SU-DHL-6 (cell line): ENCODE measurements at regions not wholly inside any gene's neighbourhood (a gene's known extent, or its start where the extent isn't known, plus 50 kb on each side); places are given as distances from the start of the nearest gene placed in this dataset.

Experiments used
- H2AFZ ChIP-seq: fragments of 200-600 bp; sonication (generic); 2 replicates; pipeline ENCODE4 v1.6.1; 2014; ENCODE audit warnings: low read depth, mild to moderate bottlenecking, moderate library complexity, mixed read lengths, antibody characterized with exemption, low read length; ENCODE audit not compliant: severe bottlenecking
- H3F3A ChIP-seq: fragments of 200-600 bp; shearing (Covaris generic); 2 replicates; pipeline ENCODE4 v1.6.0; 2016; ENCODE audit warnings: antibody characterized with exemption, mild to moderate bottlenecking; ENCODE audit not compliant: insufficient read depth
- H3K27ac ChIP-seq: fragments of 200-600 bp; sonication (generic); 2 replicates; pipeline ENCODE4 v1.5.1; 2016; ENCODE audit warnings: low read depth, mild to moderate bottlenecking, low read length, moderate library complexity, mixed read lengths
- H3K27me3 ChIP-seq: fragments of 200-600 bp; sonication (generic), shearing (Covaris generic); 2 replicates; pipeline ENCODE4 v1.6.0; 2014; ENCODE audit warnings: mild to moderate bottlenecking, low read length
- H3K36me3 ChIP-seq: fragments of 200-600 bp; sonication (generic); 2 replicates; pipeline ENCODE4 v1.6.1; 2014; ENCODE audit warnings: mild to moderate bottlenecking, low read length, mixed read lengths
- H3K4me2 ChIP-seq: fragments of 300-600, 200-600 bp; shearing (Covaris generic), sonication (generic); 2 replicates; pipeline ENCODE4 v1.6.0; 2014; ENCODE audit warnings: low read length, low read depth, mild to moderate bottlenecking; ENCODE audit not compliant: poor library complexity, severe bottlenecking
- H3K4me3 ChIP-seq: fragments of 200-600 bp; sonication (generic); 2 replicates; pipeline ENCODE4 v1.5.1; 2014; ENCODE audit warnings: antibody characterized with exemption, low read length, mild to moderate bottlenecking, mixed read lengths; ENCODE audit not compliant: insufficient read depth, poor library complexity, severe bottlenecking
- H3K79me2 ChIP-seq: fragments of 200-600 bp; sonication (generic); 2 replicates; pipeline ENCODE4 v1.6.1; 2014; ENCODE audit warnings: mild to moderate bottlenecking, low read length, moderate library complexity; ENCODE audit not compliant: insufficient read depth
- H3K9ac ChIP-seq: fragments of 200-600 bp; sonication (generic); 2 replicates; pipeline ENCODE4 v1.7.0; 2014; ENCODE audit warnings: mild to moderate bottlenecking, low read length
- H3K9me2 ChIP-seq: fragments of 200-600 bp; sonication (generic); replicated peaks from 2 replicates; pipeline ENCODE4 v1.6.1; 2014; ENCODE audit warnings: low read length; ENCODE audit not compliant: insufficient read depth
- H3K9me3 ChIP-seq: fragments of 200-600 bp; sonication (generic); 2 replicates; pipeline ENCODE4 v1.6.1; 2014; ENCODE audit warnings: low read length, mixed read lengths; ENCODE audit not compliant: insufficient read depth
- H4K20me1 ChIP-seq: fragments of 200-600 bp; sonication (generic); 2 replicates; pipeline ENCODE4 v1.6.1; 2014; ENCODE audit warnings: low read depth, mild to moderate bottlenecking, antibody characterized with exemption, low read length, moderate library complexity, mixed read lengths
- CTCF ChIP-seq: fragments of 200-600 bp; sonication (generic); IDR thresholded peaks from one replicate; pipeline ENCODE4 v1.5.1; 2017; ENCODE audit warnings: antibody characterized with exemption, mild to moderate bottlenecking, low read length, moderate library complexity; ENCODE audit not compliant: insufficient read depth, poor library complexity, severe bottlenecking
- EZH2phosphoT487 ChIP-seq: fragments of 200-600 bp; sonication (generic), shearing (Covaris generic); conservative IDR thresholded peaks from 2 replicates; pipeline ENCODE4 v1.6.1; 2018; ENCODE audit warnings: mild to moderate bottlenecking, antibody characterized with exemption, low read length, moderate library complexity, mixed read lengths

GRCh38 chr10:44242091-44242490, 142.8 kb downstream of the CXCL12 start:
- Histone ChIP-seq H3K9me2 (no peaks in the 10 kb centered on the region), H2AFZ (no peak overlapping the region), H3K27me3 (no peaks in the 10 kb centered on the region), H3K9ac (no peak overlapping the region), H3K79me2 (no peaks in the 10 kb centered on the region), H4K20me1 (no peaks in the 10 kb centered on the region), H3K27ac (no peak overlapping the region), H3F3A (no peaks in the 10 kb centered on the region), H3K36me3 (no peaks in the 10 kb centered on the region), H3K9me3 (no peaks in the 10 kb centered on the region), H3K4me3 (no peak overlapping the region), H3K4me2 (no peak overlapping the region)
- TF ChIP-seq EZH2phosphoT487: no peak
- no peak for TF ChIP-seq CTCF

GRCh38 chr10:44240584-44241205, 144.2 kb downstream of the CXCL12 start:
- H3K27me3 ChIP-seq: no peaks in the 10 kb centered on the region
- H3F3A ChIP-seq: no peaks in the 10 kb centered on the region
- no peaks in the 10 kb centered on the region for H3K9me2 ChIP-seq
- no peaks in the 10 kb centered on the region for H3K79me2 ChIP-seq
- H3K4me2 ChIP-seq: no peak overlapping the region
- no peak overlapping the region for H3K4me3 ChIP-seq
- TF ChIP-seq CTCF: no peak
- TF ChIP-seq EZH2phosphoT487: no peak
- no peaks in the 10 kb centered on the region for H3K36me3 ChIP-seq
- no peaks in the 10 kb centered on the region for H3K9me3 ChIP-seq
- H2AFZ ChIP-seq: no peak overlapping the region
- H4K20me1 ChIP-seq: no peaks in the 10 kb centered on the region
- no peak overlapping the region for H3K27ac ChIP-seq
- no peak overlapping the region for H3K9ac ChIP-seq

GRCh38 chr10:44238212-44238611, 146.7 kb downstream of the CXCL12 start:
- TF ChIP-seq EZH2phosphoT487 (no peak), CTCF (no peak)
- H3K9me3 ChIP-seq: no peaks in the 10 kb centered on the region
- no peak overlapping the region for H3K9ac ChIP-seq
- no peaks in the 10 kb centered on the region for H3K9me2 ChIP-seq
- no peaks in the 10 kb centered on the region for H3K27me3 ChIP-seq
- H3K27ac ChIP-seq: no peak overlapping the region
- H3K4me2 ChIP-seq: no peak overlapping the region
- no peaks in the 10 kb centered on the region for H3F3A ChIP-seq
- H4K20me1 ChIP-seq: no peaks in the 10 kb centered on the region
- no peak overlapping the region for H3K4me3 ChIP-seq
- no peaks in the 10 kb centered on the region for H3K79me2 ChIP-seq
- H3K36me3 ChIP-seq: no peaks in the 10 kb centered on the region
- no peak overlapping the region for H2AFZ ChIP-seq
